ENCODE measurements at regions not wholly inside any gene's neighbourhood (a gene's known extent, or its start where the extent isn't known, plus 50 kb on each side); places are given as distances from the start of the nearest gene placed in this dataset.

- Mint-ChIP-seq H3K4me1 (ENCODE audit: unreplicated experiment) (no peaks in the 10 kb centered on the region), H3K36me3 (ENCODE audit: unreplicated experiment) (no peaks in the 10 kb centered on the region), H3K9me3 (ENCODE audit: unreplicated experiment) (no peaks in the 10 kb centered on the region), H3K4me3 (ENCODE audit: unreplicated experiment) (no peak overlapping the region), H3K27me3 (ENCODE audit: unreplicated experiment) (peaks cover 55% of the 10 kb centered on the region), H3K27ac (ENCODE audit: unreplicated experiment) (no peak overlapping the region)
- DNase-seq (ENCODE audit: extremely low spot score, unreplicated experiment) = no peak
- TF ChIP-seq CTCF (IDR thresholded peaks at IDR 0.05) = no peak
Measured at GRCh38 chr1:89462250-89462649, 62.4 kb upstream of the LRRC8B start.

- Mint-ChIP-seq H3K9me3 (ENCODE audit: unreplicated experiment) (no peaks in the 10 kb centered on the region), H3K4me3 (ENCODE audit: unreplicated experiment) (no peak overlapping the region), H3K36me3 (ENCODE audit: unreplicated experiment) (no peaks in the 10 kb centered on the region), H3K27ac (ENCODE audit: unreplicated experiment) (no peak overlapping the region), H3K4me1 (ENCODE audit: unreplicated experiment) (no peaks in the 10 kb centered on the region), H3K27me3 (ENCODE audit: unreplicated experiment) (peaks cover 53% of the 10 kb centered on the region)
- no peak for DNase-seq (ENCODE audit: extremely low spot score, unreplicated experiment)
- no peak for TF ChIP-seq CTCF (IDR thresholded peaks at IDR 0.05)
Measured at GRCh38 chr1:89464008-89464407, 60.6 kb upstream of the LRRC8B start.

GRCh38 chr1:89465201-89465600, 59.4 kb upstream of the LRRC8B start:
- Mint-ChIP-seq H3K36me3 (ENCODE audit: unreplicated experiment) (no peaks in the 10 kb centered on the region), H3K27ac (ENCODE audit: unreplicated experiment) (no peak overlapping the region), H3K27me3 (ENCODE audit: unreplicated experiment) (peaks cover 53% of the 10 kb centered on the region), H3K9me3 (ENCODE audit: unreplicated experiment) (no peaks in the 10 kb centered on the region), H3K4me1 (ENCODE audit: unreplicated experiment) (no peaks in the 10 kb centered on the region), H3K4me3 (ENCODE audit: unreplicated experiment) (no peak overlapping the region)
- no peak for TF ChIP-seq CTCF (IDR thresholded peaks at IDR 0.05)
- DNase-seq (ENCODE audit: extremely low spot score, unreplicated experiment) = no peak

GRCh38 chr1:89466307-89466930, 58.2 kb upstream of the LRRC8B start:
- Mint-ChIP-seq H3K9me3 (ENCODE audit: unreplicated experiment) (no peaks in the 10 kb centered on the region), H3K27ac (ENCODE audit: unreplicated experiment) (no peak overlapping the region), H3K36me3 (ENCODE audit: unreplicated experiment) (no peaks in the 10 kb centered on the region)

GRCh38 chr1:89472253-89472652, 52.4 kb upstream of the LRRC8B start:
- Mint-ChIP-seq H3K27me3 (ENCODE audit: unreplicated experiment) (peaks cover 62% of the 10 kb centered on the region), H3K4me1 (ENCODE audit: unreplicated experiment) (no peaks in the 10 kb centered on the region), H3K27ac (ENCODE audit: unreplicated experiment) (no peak overlapping the region), H3K36me3 (ENCODE audit: unreplicated experiment) (no peaks in the 10 kb centered on the region), H3K9me3 (ENCODE audit: unreplicated experiment) (no peaks in the 10 kb centered on the region), H3K4me3 (ENCODE audit: unreplicated experiment) (no peak overlapping the region)
- no peak for DNase-seq (ENCODE audit: extremely low spot score, unreplicated experiment)
- TF ChIP-seq CTCF (IDR thresholded peaks at IDR 0.05) = no peak

More at GRCh38 chr1:89466307-89466930, 58.2 kb upstream of the LRRC8B start:
- TF ChIP-seq CTCF (IDR thresholded peaks at IDR 0.05) = no peak
- peaks cover 51% of the 10 kb centered on the region for H3K27me3 Mint-ChIP-seq (ENCODE audit: unreplicated experiment)
- no peak overlapping the region for H3K4me3 Mint-ChIP-seq (ENCODE audit: unreplicated experiment)
- no peak for DNase-seq (ENCODE audit: extremely low spot score, unreplicated experiment)
- no peaks in the 10 kb centered on the region for H3K4me1 Mint-ChIP-seq (ENCODE audit: unreplicated experiment)
